ENCODE measurements at regions not wholly inside any gene's neighbourhood (a gene's known extent, or its start where the extent isn't known, plus 50 kb on each side); places are given as distances from the start of the nearest gene placed in this dataset.

- no peak for ATAC-seq (ENCODE audit: poor library complexity)
- POLR2A ChIA-PET = no interaction called here
Measured at GRCh38 chr7:142389544-142389943, 131.7 kb upstream of the PRSS58 start.

GRCh38 chr7:142385491-142386340, 127.9 kb upstream of the PRSS58 start:
- no peak overlapping the region for H3K27ac Mint-ChIP-seq

More at GRCh38 chr7:142389544-142389943, 131.7 kb upstream of the PRSS58 start:
- peaks cover 3% of the 10 kb centered on the region for H3K4me1 ChIP-seq (ENCODE audit: insufficient read depth, low read length)
- Mint-ChIP-seq H3K36me3 (ENCODE audit: low read depth) (no peaks in the 10 kb centered on the region), H3K4me3 (no peak overlapping the region), H3K4me1 (ENCODE audit: low read depth) (peaks cover 20% of the 10 kb centered on the region), H3K27me3 (no peaks in the 10 kb centered on the region), H3K9me3 (no peaks in the 10 kb centered on the region), H3K27ac (no peak overlapping the region)
- no peak overlapping the region for H3K27ac ChIP-seq (ENCODE audit: low read depth in 1 of 2, low read length in 2 of 2)
- intact Hi-C loops (cut with DNase I, micrococcal nuclease) = no loop called here
- TF ChIP-seq CTCF (IDR thresholded peaks at IDR 0.05) = no peak
- H3K9me3 ChIP-seq (ENCODE audit: control insufficient read depth in 1 of 2, insufficient read depth in 1 of 2, low read length in 2 of 2) = no peaks in the 10 kb centered on the region
- H3K27me3 ChIP-seq (ENCODE audit: control insufficient read depth in 1 of 2, insufficient read depth in 2 of 2, low read length in 2 of 2) = no peaks in the 10 kb centered on the region
- no peaks in the 10 kb centered on the region for H3K36me3 ChIP-seq (ENCODE audit: insufficient read depth, low read length)
- H3K4me3 ChIP-seq (ENCODE audit: low read length) = no peak overlapping the region
- DNase-seq = no peak
- CTCF ChIA-PET = no interaction called here

GRCh38 chr7:142384493-142384922, 126.7 kb upstream of the PRSS58 start:
- H3K4me1 ChIP-seq (ENCODE audit: insufficient read depth, low read length) = peaks cover 15% of the 10 kb centered on the region
- DNase-seq = peak in 9 of 14 experiments; percentile 8 to 63 (median 27)
- peak overlapping the region; percentile 20 for H3K4me3 ChIP-seq (ENCODE audit: low read length)
- CTCF ChIA-PET = interaction anchor here (1.8 kb wide), 1 partner anchor 459 kb away, joined by 5 read pairs; no protein-coding TSS in a partner anchor
- H3K27ac Mint-ChIP-seq = peak overlapping the region; percentile 72
- H3K27ac ChIP-seq (ENCODE audit: low read depth in 1 of 2, low read length in 2 of 2) = no peak overlapping the region
- H3K4me1 Mint-ChIP-seq (ENCODE audit: low read depth) = peaks cover 26% of the 10 kb centered on the region
- no peaks in the 10 kb centered on the region for H3K36me3 Mint-ChIP-seq (ENCODE audit: low read depth)
- intact Hi-C loops (cut with DNase I, micrococcal nuclease) = no loop called here
- H3K9me3 ChIP-seq (ENCODE audit: control insufficient read depth in 1 of 2, insufficient read depth in 1 of 2, low read length in 2 of 2) = no peaks in the 10 kb centered on the region
- POLR2A ChIA-PET = interaction anchor here (0.9 to 1.6 kb wide), 4 partner anchors 412 to 424 kb away, joined by 3 to 13 read pairs (median 4); no protein-coding TSS in a partner anchor
- H3K36me3 ChIP-seq (ENCODE audit: insufficient read depth, low read length) = no peaks in the 10 kb centered on the region
- peak overlapping the region; percentile 9 for H3K4me3 Mint-ChIP-seq
- no peak for TF ChIP-seq CTCF (IDR thresholded peaks at IDR 0.05)
- H3K9me3 Mint-ChIP-seq = no peaks in the 10 kb centered on the region
- ATAC-seq (ENCODE audit: poor library complexity) = peak; percentile 77
- H3K27me3 Mint-ChIP-seq = no peaks in the 10 kb centered on the region
- no peaks in the 10 kb centered on the region for H3K27me3 ChIP-seq (ENCODE audit: control insufficient read depth in 1 of 2, insufficient read depth in 2 of 2, low read length in 2 of 2)

More at GRCh38 chr7:142385491-142386340, 127.9 kb upstream of the PRSS58 start:
- H3K36me3 Mint-ChIP-seq (ENCODE audit: low read depth) = no peaks in the 10 kb centered on the region
- peak; percentile 68 for TF ChIP-seq CTCF (IDR thresholded peaks at IDR 0.05)
- ChIA-PET CTCF (interaction anchor here (1.5 to 1.8 kb wide), 2 partner anchors 27 to 457 kb away, joined by 3 to 5 read pairs; no protein-coding TSS in a partner anchor), POLR2A (interaction anchor here (1.5 to 1.9 kb wide), 3 partner anchors 411 to 423 kb away, joined by 3 to 9 read pairs (median 4); no protein-coding TSS in a partner anchor)
- H3K27ac ChIP-seq (ENCODE audit: low read depth in 1 of 2, low read length in 2 of 2) = no peak overlapping the region
- no peaks in the 10 kb centered on the region for H3K9me3 Mint-ChIP-seq
- peak in 8 of 14 experiments; percentile 16 to 73 (median 43) for DNase-seq
- intact Hi-C loops (cut with DNase I, micrococcal nuclease) = no loop called here
- ATAC-seq (ENCODE audit: poor library complexity) = peak; percentile 68
- peak overlapping the region; percentile 5 for H3K4me3 Mint-ChIP-seq
- no peaks in the 10 kb centered on the region for H3K9me3 ChIP-seq (ENCODE audit: control insufficient read depth in 1 of 2, insufficient read depth in 1 of 2, low read length in 2 of 2)
- peaks cover 26% of the 10 kb centered on the region for H3K4me1 Mint-ChIP-seq (ENCODE audit: low read depth)
- no peak overlapping the region for H3K4me3 ChIP-seq (ENCODE audit: low read length)
- no peaks in the 10 kb centered on the region for H3K36me3 ChIP-seq (ENCODE audit: insufficient read depth, low read length)
- no peaks in the 10 kb centered on the region for H3K27me3 ChIP-seq (ENCODE audit: control insufficient read depth in 1 of 2, insufficient read depth in 2 of 2, low read length in 2 of 2)
- H3K27me3 Mint-ChIP-seq = no peaks in the 10 kb centered on the region
- H3K4me1 ChIP-seq (ENCODE audit: insufficient read depth, low read length) = peaks cover 15% of the 10 kb centered on the region
